ENCODE measurements at regions not wholly inside any gene's neighbourhood (a gene's known extent, or its start where the extent isn't known, plus 50 kb on each side); places are given as distances from the start of the nearest gene placed in this dataset.
A peak's percentile ranks its signal among the peaks of the same experiment; 100 is the strongest.

- Histone ChIP-seq H3K27me3 (ENCODE audit: control insufficient read depth, insufficient read depth, low read length) (no peaks in the 10 kb centered on the region), H3K27ac (ENCODE audit: low read depth in 2 of 2, low read length in 2 of 2) (no peak overlapping the region), H3K36me3 (ENCODE audit: control insufficient read depth in 2 of 3, insufficient read depth in 3 of 3, low read length in 3 of 3) (no peaks in the 10 kb centered on the region), H3K4me3 (ENCODE audit: low read length in 3 of 3) (no peak overlapping the region), H3K9ac (ENCODE audit: low read length in 3 of 3) (no peak overlapping the region), H3K4me1 (ENCODE audit: control insufficient read depth in 2 of 3, insufficient read depth in 2 of 3, low read depth in 1 of 3, low read length in 3 of 3) (peaks cover 6 to 9% (median 6%) of the 10 kb centered on the region in 3 donors), H3K9me3 (ENCODE audit: control insufficient read depth in 2 of 3, insufficient read depth in 1 of 3, low read length in 3 of 3) (no peaks in the 10 kb centered on the region)
- FAIRE-seq (no peak), DNase-seq (no peak)
- intact Hi-C loops (cut with DNase I), result no loop called here
- no peak for TF ChIP-seq CTCF (IDR thresholded peaks at IDR 0.05; ENCODE audit: borderline replicate concordance, extremely low read depth, insufficient read depth)
These were observed 382.7 kb downstream of the HDGFL1 start for GRCh38 chr6:22952097-22952496.

- Histone ChIP-seq H3K9ac (ENCODE audit: low read length in 3 of 3) (peak overlapping the region in 2 of 3 donors; percentile 4 to 46), H3K4me3 (ENCODE audit: low read length in 3 of 3) (peak overlapping the region; percentile 7 to 54 (median 36)), H3K27me3 (ENCODE audit: control insufficient read depth, insufficient read depth, low read length) (no peaks in the 10 kb centered on the region), H3K27ac (ENCODE audit: low read depth in 2 of 2, low read length in 2 of 2) (peak overlapping the region in 1 of 2 donors; percentile 36), H3K4me1 (ENCODE audit: control insufficient read depth in 2 of 3, insufficient read depth in 2 of 3, low read depth in 1 of 3, low read length in 3 of 3) (peaks cover 6 to 11% (median 6%) of the 10 kb centered on the region in 3 donors), H3K9me3 (ENCODE audit: control insufficient read depth in 2 of 3, insufficient read depth in 1 of 3, low read length in 3 of 3) (no peaks in the 10 kb centered on the region), H3K36me3 (ENCODE audit: control insufficient read depth in 2 of 3, insufficient read depth in 3 of 3, low read length in 3 of 3) (no peaks in the 10 kb centered on the region)
- TF ChIP-seq CTCF (IDR thresholded peaks at IDR 0.05; ENCODE audit: borderline replicate concordance, extremely low read depth, insufficient read depth), result no peak
- FAIRE-seq (no peak), DNase-seq (peak in 1 of 5 donors; percentile 13)
- intact Hi-C loops (cut with DNase I), result no loop called here
These were observed 385.5 kb downstream of the HDGFL1 start for GRCh38 chr6:22954749-22955385.

- H3K9me3 ChIP-seq (ENCODE audit: control insufficient read depth in 2 of 3, insufficient read depth in 1 of 3, low read length in 3 of 3), result no peaks in the 10 kb centered on the region
- TF ChIP-seq CTCF (IDR thresholded peaks at IDR 0.05; ENCODE audit: borderline replicate concordance, extremely low read depth, insufficient read depth), result no peak
- DNase-seq (peak in 4 of 5 donors; percentile 24 to 87 (median 62)), FAIRE-seq (peak; percentile 39)
- H3K4me1 ChIP-seq (ENCODE audit: control insufficient read depth in 2 of 3, insufficient read depth in 2 of 3, low read depth in 1 of 3, low read length in 3 of 3), result peaks cover 6 to 11% (median 6%) of the 10 kb centered on the region in 3 donors
- H3K27me3 ChIP-seq (ENCODE audit: control insufficient read depth, insufficient read depth, low read length), result no peaks in the 10 kb centered on the region
- H3K4me3 ChIP-seq (ENCODE audit: low read length in 3 of 3), result peak overlapping the region in 2 of 3 donors; percentile 7 to 41
- H3K36me3 ChIP-seq (ENCODE audit: control insufficient read depth in 2 of 3, insufficient read depth in 3 of 3, low read length in 3 of 3), result no peaks in the 10 kb centered on the region
- H3K9ac ChIP-seq (ENCODE audit: low read length in 3 of 3), result peak overlapping the region in 1 of 3 donors; percentile 3
- peak overlapping the region in 1 of 2 donors; percentile 8 for H3K27ac ChIP-seq (ENCODE audit: low read depth in 2 of 2, low read length in 2 of 2)
- intact Hi-C loops (cut with DNase I), result no loop called here
These were observed 386.8 kb downstream of the HDGFL1 start for GRCh38 chr6:22956029-22956681.
